K562 (cell line): ENCODE measurements at regions not wholly inside any gene's neighbourhood (a gene's known extent, or its start where the extent isn't known, plus 50 kb on each side); places are given as distances from the start of the nearest gene placed in this dataset.

Source experiments
- GTF2E2 ChIP-seq: fragments of 200-800 bp; sonication (Bioruptor generic); IDR thresholded peaks from 2 replicates; pipeline ENCODE4 v1.6.1; 2016; ENCODE audit warnings: missing genetic modification characterization, missing compliant biosample characterization
- MTA1 ChIP-seq: fragments of 450-650 bp; IDR thresholded peaks from 2 replicates; pipeline ENCODE4 v1.6.1; 2017; ENCODE audit warnings: borderline replicate concordance
- NFE2 ChIP-seq: IDR thresholded peaks from 2 replicates; pipeline ENCODE4 v1.6.1; 2014; ENCODE audit warnings: antibody characterized with exemption, low read depth
- NRF1 ChIP-seq, 2 experiments: fragments of 450-650 bp; IDR thresholded peaks in 1 of 2; conservative IDR thresholded peaks in 1 of 2; 2 replicates each; pipeline ENCODE4 v1.6.1; 2014; ENCODE audit warnings: mild to moderate bottlenecking in 2 of 2
- PTRF ChIP-seq: fragments of 450-650 bp; IDR thresholded peaks from 2 replicates; pipeline ENCODE4 v1.6.1; 2016; ENCODE audit warnings: mild to moderate bottlenecking, missing genetic modification characterization, missing compliant biosample characterization
- TFAM ChIP-seq: fragments of 250-450 bp; sonication (Bioruptor Pico); conservative IDR thresholded peaks from 2 replicates; pipeline ENCODE4 v1.5.0; 2021; ENCODE audit warnings: mild to moderate bottlenecking, moderate library complexity
- TFE3 ChIP-seq: fragments of 450-650 bp; formaldehyde crosslinking; IDR thresholded peaks from 2 replicates; pipeline ENCODE4 v1.4.0; 2020; ENCODE audit warnings: mild to moderate bottlenecking, mixed read lengths
- ZC3H8 ChIP-seq: fragments of 450-650 bp; IDR thresholded peaks from 2 replicates; pipeline ENCODE4 v1.6.1; 2017
- ZNF263 ChIP-seq: sonication (generic); formaldehyde crosslinking; IDR thresholded peaks from 2 replicates; pipeline ENCODE4 v1.8.0; 2022; ENCODE audit warnings: mild to moderate bottlenecking, missing genetic modification reagents, borderline replicate concordance
- ZNF436 ChIP-seq: fragments of 250-450, 450-650 bp; sonication (Bioruptor Pico); formaldehyde crosslinking; IDR thresholded peaks from 2 replicates; pipeline ENCODE4 v1.7.0; 2020; ENCODE audit warnings: mild to moderate bottlenecking
- ZNF830 ChIP-seq: fragments of 250-450 bp; sonication (Bioruptor Pico); IDR thresholded peaks from 2 replicates; pipeline ENCODE4 v1.5.0; 2021; ENCODE audit warnings: mild to moderate bottlenecking
- TF ChIP-seq, protein P1 (sequence below): sonication (generic); formaldehyde crosslinking; IDR thresholded peaks from 2 replicates; pipeline ENCODE4 v1.8.0; 2022; ENCODE audit warnings: mild to moderate bottlenecking, missing genetic modification reagents
- TF ChIP-seq, protein P2 (sequence below): fragments of 250-450 bp; sonication (Bioruptor Pico); IDR thresholded peaks from 2 replicates; pipeline ENCODE4 v1.4.0; 2020
- TF ChIP-seq, protein P3 (sequence below): fragments of 450-650 bp; formaldehyde crosslinking; IDR thresholded peaks from 2 replicates; pipeline ENCODE4 v1.4.0; 2020; ENCODE audit warnings: mild to moderate bottlenecking, moderate library complexity
- TF ChIP-seq, protein P4 (sequence below): fragments of 250-450 bp; sonication (Bioruptor Pico); IDR thresholded peaks from 2 replicates; pipeline ENCODE4 v1.8.0; 2022; ENCODE audit warnings: moderate library complexity, mild to moderate bottlenecking, inconsistent platforms

GRCh38 chr7:106570146-106570545 lies 90.8 kb downstream of the CCDC71L start (continued):
- TF ChIP-seq GTF2E2 (tag) (peak; percentile 5; the same call in 1 of the 2 replicates), ZC3H8 (no peak), TFAM (CRISPR knock-in tag) (no peak), TFE3 (CRISPR knock-in tag) (no peak), NRF1 (conservative IDR thresholded peaks at IDR 0.05 in 1 of 2, IDR thresholded peaks at IDR 0.05 in 1 of 2) (0 out of 4 replicates have a peak, but pooled peaks of 1 of the 2 experiments have one; percentile 10), ZNF830 (CRISPR knock-in tag) (no peak), PTRF (no peak), NFE2 (no peak), ZNF263 (CRISPR knock-in tag) (no peak), ZNF436 (CRISPR knock-in tag) (no peak), MTA1 (no peak)
- TF ChIP-seq, protein P1, sequence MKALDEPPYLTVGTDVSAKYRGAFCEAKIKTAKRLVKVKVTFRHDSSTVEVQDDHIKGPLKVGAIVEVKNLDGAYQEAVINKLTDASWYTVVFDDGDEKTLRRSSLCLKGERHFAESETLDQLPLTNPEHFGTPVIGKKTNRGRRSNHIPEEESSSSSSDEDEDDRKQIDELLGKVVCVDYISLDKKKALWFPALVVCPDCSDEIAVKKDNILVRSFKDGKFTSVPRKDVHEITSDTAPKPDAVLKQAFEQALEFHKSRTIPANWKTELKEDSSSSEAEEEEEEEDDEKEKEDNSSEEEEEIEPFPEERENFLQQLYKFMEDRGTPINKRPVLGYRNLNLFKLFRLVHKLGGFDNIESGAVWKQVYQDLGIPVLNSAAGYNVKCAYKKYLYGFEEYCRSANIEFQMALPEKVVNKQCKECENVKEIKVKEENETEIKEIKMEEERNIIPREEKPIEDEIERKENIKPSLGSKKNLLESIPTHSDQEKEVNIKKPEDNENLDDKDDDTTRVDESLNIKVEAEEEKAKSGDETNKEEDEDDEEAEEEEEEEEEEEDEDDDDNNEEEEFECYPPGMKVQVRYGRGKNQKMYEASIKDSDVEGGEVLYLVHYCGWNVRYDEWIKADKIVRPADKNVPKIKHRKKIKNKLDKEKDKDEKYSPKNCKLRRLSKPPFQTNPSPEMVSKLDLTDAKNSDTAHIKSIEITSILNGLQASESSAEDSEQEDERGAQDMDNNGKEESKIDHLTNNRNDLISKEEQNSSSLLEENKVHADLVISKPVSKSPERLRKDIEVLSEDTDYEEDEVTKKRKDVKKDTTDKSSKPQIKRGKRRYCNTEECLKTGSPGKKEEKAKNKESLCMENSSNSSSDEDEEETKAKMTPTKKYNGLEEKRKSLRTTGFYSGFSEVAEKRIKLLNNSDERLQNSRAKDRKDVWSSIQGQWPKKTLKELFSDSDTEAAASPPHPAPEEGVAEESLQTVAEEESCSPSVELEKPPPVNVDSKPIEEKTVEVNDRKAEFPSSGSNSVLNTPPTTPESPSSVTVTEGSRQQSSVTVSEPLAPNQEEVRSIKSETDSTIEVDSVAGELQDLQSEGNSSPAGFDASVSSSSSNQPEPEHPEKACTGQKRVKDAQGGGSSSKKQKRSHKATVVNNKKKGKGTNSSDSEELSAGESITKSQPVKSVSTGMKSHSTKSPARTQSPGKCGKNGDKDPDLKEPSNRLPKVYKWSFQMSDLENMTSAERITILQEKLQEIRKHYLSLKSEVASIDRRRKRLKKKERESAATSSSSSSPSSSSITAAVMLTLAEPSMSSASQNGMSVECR (CRISPR knock-in tag) = no peak
- TF ChIP-seq, protein P2, sequence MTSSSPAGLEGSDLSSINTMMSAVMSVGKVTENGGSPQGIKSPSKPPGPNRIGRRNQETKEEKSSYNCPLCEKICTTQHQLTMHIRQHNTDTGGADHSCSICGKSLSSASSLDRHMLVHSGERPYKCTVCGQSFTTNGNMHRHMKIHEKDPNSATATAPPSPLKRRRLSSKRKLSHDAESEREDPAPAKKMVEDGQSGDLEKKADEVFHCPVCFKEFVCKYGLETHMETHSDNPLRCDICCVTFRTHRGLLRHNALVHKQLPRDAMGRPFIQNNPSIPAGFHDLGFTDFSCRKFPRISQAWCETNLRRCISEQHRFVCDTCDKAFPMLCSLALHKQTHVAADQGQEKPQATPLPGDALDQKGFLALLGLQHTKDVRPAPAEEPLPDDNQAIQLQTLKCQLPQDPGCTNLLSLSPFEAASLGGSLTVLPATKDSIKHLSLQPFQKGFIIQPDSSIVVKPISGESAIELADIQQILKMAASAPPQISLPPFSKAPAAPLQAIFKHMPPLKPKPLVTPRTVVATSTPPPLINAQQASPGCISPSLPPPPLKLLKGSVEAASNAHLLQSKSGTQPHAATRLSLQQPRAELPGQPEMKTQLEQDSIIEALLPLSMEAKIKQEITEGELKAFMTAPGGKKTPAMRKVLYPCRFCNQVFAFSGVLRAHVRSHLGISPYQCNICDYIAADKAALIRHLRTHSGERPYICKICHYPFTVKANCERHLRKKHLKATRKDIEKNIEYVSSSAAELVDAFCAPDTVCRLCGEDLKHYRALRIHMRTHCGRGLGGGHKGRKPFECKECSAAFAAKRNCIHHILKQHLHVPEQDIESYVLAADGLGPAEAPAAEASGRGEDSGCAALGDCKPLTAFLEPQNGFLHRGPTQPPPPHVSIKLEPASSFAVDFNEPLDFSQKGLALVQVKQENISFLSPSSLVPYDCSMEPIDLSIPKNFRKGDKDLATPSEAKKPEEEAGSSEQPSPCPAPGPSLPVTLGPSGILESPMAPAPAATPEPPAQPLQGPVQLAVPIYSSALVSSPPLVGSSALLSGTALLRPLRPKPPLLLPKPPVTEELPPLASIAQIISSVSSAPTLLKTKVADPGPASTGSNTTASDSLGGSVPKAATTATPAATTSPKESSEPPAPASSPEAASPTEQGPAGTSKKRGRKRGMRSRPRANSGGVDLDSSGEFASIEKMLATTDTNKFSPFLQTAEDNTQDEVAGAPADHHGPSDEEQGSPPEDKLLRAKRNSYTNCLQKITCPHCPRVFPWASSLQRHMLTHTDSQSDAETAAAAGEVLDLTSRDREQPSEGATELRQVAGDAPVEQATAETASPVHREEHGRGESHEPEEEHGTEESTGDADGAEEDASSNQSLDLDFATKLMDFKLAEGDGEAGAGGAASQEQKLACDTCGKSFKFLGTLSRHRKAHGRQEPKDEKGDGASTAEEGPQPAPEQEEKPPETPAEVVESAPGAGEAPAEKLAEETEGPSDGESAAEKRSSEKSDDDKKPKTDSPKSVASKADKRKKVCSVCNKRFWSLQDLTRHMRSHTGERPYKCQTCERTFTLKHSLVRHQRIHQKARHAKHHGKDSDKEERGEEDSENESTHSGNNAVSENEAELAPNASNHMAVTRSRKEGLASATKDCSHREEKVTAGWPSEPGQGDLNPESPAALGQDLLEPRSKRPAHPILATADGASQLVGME = 0 out of 2 replicates have a peak, but pooled peaks have one; percentile 26
- TF ChIP-seq, protein P3, sequence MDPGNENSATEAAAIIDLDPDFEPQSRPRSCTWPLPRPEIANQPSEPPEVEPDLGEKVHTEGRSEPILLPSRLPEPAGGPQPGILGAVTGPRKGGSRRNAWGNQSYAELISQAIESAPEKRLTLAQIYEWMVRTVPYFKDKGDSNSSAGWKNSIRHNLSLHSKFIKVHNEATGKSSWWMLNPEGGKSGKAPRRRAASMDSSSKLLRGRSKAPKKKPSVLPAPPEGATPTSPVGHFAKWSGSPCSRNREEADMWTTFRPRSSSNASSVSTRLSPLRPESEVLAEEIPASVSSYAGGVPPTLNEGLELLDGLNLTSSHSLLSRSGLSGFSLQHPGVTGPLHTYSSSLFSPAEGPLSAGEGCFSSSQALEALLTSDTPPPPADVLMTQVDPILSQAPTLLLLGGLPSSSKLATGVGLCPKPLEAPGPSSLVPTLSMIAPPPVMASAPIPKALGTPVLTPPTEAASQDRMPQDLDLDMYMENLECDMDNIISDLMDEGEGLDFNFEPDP (CRISPR knock-in tag) = 0 out of 2 replicates have a peak, but pooled peaks have one; percentile 6
- TF ChIP-seq, protein P4, sequence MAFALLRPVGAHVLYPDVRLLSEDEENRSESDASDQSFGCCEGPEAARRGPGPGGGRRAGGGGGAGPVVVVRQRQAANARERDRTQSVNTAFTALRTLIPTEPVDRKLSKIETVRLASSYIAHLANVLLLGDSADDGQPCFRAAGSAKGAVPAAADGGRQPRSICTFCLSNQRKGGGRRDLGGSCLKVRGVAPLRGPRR = peak; percentile 77; the same call in 1 of the 2 replicates
